GM19035 (cell line): ENCODE measurements at regions not wholly inside any gene's neighbourhood (a gene's known extent, or its start where the extent isn't known, plus 50 kb on each side); places are given as distances from the start of the nearest gene placed in this dataset.

Source experiments
- ATAC-seq: cut with Tn5 transposase; IDR thresholded peaks from one replicate; pipeline ENCODE4 v1.9.1; 2021; ENCODE audit not compliant: unreplicated experiment

DNA sequence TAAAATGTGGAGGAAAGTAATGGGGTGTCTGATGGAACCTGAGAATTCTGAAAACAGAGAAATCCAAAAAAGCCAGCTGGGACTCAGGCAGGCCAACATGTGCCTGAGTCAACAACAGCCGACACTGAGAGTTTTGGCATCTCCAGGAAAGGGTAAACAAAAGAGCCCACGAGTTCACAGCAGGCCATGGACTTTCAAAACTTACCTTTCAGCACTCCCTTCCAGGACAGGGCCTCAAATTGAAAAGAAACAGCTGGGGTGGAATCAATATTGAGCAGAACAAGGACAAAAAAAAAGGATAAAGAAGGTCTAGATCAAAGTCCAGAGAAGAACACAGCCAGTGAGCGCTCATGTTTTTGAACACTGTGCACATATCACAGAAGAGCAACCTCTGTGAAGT is 735.4 kb upstream of the GRM7 start:
- no peak for ATAC-seq

DNA sequence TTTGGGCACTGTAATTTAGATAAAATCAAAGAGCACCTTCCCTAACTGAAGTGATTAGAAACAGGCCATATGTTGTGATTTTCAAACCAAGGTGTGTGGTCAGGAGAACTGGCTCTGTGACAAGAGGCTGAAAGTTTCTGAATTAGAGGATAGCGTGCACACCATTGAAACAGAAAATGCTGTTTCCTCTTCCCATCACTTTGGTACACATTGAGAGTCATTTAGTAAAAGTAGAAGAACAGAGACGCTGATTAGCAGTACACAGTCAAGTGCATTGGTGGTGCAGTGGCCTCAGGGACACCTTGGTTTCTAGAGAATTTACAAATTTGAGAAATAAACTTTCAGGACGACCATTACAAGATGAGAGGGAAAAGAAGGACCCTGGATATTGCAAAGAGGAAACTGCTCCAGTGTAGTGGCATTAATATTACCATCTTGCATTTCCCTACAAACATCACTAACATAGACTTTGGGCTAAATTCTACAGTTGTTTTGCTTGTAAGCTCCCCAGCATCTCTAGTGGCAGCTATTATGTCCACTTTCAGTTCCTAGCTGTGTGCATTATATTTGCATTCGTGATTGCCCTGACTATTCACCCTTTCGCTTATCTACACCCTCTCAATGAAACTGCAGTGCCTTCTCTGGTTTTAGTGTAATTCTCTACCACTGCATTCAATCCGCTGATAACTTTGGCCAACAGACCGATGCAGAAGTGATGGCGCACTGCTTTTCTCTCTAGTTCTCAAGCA is 728.1 kb upstream of the GRM7 start:
- no peak for ATAC-seq

DNA sequence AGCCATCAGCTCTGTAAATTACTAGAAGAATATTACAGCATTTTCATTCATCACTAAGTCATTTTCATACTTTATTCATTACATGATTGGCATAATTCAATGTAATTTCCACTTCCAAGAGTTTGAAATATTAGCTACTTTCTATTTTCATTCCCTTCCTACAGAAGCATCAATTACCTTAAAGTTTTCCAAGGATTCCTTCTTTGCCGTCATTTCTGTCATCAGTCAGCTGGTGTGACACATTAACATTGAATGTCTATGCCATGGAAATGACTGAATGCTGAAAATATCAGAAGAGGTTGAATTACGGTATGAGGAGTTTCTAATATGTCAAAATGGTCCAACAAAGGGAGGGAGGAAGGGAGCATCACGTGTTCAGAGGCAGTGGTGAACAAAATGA is 718.2 kb upstream of the GRM7 start:
- no peak for ATAC-seq

DNA sequence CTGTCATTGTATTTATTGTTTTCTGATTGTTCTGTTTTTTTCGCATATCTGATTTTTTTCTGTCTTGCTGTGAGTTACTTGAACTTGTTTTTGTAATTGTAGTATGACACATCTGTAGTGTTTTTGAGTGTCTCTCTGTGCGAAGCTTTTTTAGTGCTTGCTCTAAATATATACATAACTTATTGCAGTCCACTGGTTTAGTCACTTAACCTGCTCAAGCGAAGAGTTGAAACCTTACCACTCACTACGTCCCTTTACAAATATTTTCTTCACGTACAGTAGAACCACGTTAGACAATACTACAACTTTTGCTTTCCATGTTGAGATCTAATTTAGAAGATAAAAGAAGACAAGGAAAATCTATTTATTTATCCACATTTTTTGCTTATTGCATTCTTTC is 713.0 kb upstream of the GRM7 start:
- no peak for ATAC-seq

DNA sequence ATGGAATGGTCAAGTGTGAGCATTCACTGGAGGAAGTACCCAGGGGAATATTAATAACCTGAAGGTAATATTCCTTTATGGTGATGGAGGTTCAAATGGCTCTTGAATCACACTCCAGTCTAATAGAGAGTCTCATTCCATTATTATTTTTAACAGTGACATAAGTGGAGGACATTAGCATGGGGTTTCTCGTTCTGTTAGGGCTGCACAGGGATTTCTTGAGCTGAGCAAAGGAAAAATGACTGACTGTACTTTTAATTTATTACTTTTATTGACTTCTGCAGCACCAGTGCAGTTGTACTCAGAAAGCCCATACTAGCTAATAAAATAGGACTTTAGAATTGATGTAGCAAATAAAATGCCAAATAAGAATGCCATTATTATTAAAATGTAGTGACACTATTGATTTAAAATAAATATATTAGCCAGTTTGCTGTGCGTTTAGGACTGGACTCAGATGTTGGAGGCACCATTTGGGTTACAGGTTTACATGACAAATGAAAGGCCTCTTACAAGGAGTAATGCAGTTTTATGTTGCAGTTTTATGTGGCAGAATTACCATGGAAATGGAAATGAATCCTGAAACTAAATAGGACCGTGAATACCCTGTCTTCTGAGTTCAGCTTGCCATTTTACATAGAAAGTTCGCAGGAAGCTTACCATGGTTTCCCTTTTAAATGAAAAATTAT is 705.1 kb upstream of the GRM7 start:
- no peak for ATAC-seq

DNA sequence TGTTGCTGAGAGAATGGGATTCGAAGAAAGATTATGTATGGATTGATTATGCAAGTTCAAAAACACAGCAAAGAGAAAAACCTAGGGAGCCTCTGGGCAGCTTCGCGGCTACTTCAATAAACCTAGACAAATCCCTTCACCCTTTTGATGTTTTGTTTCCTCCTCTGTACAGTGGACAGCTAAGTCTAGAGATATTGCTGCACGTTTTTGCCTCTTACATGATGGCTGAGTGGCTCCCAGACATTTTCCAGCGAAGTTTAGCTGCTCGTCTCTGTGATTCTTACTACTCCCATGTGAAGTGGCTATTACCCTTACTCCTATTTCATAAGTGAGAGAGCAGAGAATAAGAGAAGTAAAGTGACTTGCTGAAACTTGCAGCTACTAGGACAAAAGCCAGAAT is 695.0 kb upstream of the GRM7 start:
- ATAC-seq: no peak

DNA sequence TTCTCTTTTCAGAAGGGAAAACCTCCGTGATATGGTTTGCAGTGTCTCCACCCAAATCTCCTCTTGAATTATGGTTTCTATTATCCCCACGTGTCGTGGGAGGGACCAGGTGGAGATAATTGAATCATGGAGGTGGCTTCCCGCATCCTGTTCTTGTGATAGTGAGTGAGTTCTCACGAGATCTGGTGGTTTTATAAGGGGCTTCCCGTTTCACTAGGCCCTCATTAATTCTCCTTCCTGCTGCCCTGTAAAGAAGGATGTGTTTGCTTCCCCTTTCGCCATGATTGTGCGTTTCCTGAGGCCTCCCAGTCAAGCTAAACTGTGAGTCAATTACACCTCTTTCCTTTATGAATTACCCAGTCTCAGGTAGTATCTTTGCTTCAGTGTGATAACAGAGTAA is 692.7 kb upstream of the GRM7 start:
- ATAC-seq: no peak

DNA sequence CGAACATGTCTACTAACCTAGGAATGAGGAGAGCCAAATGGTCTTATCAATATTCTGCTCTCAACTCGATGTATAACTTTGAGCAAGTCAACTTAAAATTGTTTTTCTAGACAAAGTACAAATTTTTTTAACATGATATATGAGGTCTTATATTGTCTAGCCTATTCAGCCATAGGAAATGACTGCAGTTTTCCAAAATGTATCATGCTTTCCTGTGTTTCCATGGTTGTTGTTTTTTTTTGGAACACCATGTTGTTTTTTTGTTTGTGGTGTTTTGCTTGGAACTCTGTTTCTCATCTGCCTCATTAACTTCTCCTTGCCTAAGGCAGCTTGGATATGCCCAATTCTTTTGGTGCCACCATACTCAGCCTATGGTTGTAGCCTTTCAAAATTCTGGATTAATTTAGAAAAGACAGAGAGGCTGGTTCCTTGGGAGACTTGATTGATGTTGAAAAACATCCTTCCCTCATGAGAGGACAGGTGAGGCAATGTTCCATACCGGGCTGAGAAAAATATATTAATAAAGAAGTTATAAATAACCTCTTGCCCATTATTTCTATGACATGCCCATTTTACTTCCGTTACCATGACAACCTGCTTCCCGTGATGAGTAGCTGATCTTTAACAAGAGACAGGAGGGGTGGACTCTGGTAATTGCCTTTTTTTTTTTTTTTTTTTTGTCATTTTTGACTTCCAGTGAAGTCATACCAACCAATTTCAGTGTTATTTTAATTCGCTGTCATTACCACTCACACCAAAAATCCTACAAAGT is 687.9 kb upstream of the GRM7 start:
- no peak for ATAC-seq

DNA sequence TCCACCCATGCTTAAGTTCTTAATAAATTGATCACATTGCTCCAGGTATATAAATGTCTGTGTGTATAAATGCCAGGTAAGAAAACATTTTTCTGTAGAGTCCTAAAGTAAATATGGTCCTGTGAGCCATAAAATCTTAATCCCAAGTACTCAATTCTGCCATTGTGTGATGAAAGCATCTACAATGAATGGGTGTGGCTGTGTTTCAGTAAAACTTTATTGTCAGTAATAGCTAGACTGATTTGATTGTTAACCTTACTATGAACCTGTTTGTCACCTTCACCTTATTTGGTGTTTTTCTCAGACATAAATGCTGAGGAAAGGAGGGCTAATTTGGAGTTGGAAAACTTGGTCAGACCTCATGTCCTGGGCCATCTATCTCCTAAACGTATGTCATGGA is 683.5 kb upstream of the GRM7 start:
- no peak for ATAC-seq

DNA sequence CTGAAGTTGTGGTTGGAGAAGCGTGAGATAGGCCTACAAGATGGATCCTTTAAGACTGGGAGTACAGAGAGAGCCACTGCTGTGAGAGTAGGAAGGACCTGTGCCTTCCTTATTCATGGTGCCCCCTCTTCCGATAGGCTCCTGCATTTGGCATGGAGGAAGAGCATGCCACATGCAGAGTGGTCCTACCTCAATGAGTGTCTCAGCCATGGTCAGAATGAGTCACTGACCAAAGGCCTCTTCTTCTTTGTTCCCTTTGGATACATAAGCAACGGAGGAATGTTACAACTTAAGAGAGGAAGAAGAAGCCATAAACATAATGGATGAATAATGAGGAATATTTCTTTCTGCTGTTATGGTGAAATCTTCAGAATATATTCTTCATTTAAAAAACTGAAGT is 681.2 kb upstream of the GRM7 start:
- ATAC-seq: no peak

DNA sequence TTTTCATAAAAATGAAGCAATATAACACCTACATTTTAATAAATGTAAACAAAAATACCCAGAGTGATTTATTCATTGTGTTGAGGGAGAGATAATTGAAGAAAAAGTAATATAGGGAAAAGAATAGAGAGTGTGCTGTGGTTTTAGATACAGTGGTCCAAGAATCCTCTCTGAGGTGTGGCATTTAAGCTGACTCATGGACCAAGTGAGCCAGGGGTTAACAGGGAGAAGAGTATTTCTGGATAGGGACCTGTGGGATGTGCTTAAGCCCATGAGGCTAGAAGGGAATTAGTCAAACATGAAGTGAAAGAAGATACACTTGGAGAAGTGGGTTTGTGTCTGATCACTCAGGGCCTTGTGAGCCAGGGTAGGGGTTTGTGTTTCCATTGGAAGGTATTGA is 680.7 kb upstream of the GRM7 start:
- ATAC-seq: no peak

DNA sequence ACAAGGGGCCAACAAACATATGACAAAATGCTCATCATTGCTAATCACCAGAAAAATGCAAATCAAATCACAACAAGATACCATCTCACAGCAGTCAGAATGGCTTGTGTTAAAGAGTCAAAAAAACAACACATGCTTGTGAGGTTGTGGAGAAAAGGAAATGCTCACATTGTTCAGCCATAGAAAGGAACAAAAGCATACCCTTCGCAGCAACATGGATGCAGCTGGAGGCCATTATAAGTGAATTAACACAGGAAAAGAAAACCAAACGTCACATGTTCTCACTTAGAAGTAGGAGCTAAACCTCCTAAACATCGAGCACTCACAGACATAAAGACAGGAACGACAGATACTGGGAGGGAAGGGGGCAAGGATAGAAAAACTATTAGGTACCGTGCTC is 678.4 kb upstream of the GRM7 start:
- no peak for ATAC-seq

DNA sequence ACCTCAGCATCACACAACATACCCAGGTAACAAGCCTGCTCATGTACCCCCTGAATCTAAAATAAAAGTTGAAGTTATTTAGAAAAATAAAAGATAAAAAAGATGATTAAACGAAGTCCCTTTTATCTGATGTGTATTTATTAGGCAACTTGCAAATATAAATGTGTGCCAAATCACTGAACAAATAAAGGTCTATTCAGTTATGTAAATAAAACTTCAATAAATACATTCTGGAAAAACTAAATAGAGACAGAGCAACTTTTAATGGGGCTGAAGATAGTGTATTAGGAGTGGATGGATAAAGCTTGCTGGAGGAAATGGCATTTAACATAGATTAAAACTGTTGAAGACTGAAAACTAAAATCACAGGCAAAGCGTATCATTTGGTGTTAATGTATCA is 678.0 kb upstream of the GRM7 start:
- no peak for ATAC-seq

DNA sequence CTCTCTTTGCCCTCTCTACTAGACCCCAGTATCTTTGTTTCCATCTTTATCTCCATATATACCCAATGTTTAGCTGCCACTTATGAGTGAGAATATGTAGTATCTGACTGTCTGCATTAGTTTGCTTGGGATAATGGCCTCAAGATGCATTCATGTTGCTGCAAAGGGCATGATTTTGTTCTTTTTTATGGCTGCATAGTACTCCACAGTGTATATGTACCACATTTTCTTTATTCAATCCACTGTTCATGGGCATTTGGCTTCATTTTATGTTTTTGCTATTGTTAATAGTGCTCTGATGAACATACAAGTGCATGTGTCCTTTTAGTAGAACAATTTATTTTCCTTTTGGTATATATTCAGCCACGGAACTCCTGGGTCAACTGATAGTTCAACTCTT is 671.5 kb upstream of the GRM7 start:
- no peak for ATAC-seq

DNA sequence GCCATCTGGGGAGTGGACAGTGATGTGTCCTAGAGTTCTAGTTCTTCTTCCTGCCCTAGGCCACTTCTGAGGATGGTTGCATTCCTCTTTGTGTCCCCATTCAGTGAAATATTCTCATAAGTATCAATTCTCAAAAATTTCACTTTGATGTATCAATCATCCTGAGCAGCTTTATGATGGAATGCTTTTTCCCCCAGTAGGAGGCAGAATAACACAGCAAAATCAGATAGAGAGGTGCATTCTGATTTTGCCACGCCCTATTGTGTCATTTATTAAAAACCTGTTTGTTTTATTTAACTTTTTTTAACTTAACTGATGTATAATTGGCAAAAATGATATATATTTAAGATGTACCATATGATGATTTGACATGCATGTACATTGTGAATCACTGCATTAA is 656.0 kb upstream of the GRM7 start:
- ATAC-seq: no peak

DNA sequence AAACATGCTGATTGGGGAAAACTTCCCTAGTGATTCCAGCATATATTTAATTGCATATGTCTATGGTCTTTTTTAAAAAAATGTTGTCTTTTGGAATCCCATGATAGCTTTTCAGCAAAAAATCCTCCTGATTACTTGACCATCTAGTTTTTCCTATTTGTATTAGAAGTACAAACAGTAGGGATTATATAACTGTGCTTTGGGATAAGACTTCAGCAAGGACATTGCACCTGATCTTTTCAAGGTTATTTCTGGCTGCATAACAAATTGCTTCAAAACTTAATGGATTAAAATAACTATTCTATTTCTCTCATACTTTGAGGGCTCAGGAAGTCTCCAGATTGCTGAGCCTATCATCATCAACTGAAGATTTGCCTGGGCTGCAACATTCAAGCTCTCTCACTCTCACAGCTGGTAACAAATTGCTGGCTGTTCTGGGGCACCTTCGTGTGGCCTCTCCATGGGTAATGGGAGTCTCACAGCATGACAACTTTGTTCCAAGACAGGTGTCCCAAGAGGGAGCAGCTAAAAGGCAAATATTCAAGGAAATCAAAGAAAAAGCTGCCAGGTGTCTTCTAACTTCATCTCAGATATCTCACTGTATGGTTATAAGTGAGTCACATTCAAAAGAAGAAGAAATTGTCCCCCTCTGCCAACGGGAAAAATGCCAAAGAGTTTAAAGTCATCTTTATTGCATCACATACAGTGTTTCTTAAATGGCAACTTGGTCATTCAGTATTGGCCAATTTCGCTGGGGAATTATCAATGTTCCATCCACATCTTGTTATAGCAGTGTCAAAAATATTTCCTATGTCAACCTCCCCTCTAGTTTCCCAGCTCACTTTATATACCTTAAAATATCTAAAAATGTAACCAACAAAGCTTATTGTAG is 644.5 kb upstream of the GRM7 start:
- ATAC-seq: no peak

DNA sequence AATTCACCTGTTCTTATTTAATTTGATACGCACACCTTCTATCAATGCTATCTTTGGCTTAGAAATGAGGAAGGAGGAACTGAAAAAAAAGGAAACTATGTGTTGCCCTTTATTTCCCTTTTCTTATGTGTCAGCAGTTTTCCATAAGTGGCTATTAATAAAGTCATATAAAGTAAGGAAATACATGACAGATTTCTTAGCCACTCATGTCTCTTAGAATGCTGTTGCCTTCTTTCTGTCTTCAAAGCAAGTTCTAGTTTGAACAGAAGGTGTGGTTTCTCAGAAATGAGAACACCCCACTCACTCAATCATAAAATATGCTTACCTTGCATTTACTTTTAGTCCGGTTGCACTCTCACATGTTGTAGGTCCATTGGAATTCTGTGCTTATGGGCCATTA is 640.5 kb upstream of the GRM7 start:
- no peak for ATAC-seq

DNA sequence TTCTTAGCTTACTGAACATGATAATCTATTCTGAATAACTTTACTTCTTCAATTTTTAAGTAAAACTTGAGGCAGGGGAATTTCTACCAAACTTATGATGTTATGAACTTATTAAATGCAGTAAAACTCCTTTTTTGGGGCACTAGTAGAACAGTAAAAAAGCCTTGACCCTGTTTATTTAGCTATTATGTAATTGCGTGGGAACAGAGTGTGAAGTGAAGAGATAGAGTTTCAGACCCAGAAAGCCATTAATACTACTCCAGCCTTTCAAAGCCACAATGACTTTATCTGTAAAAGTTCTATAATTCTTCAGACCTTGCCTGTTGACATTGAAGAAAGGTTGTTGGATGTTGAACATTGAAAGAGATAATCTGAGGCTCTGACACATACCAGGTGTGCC is 638.8 kb upstream of the GRM7 start:
- no peak for ATAC-seq

DNA sequence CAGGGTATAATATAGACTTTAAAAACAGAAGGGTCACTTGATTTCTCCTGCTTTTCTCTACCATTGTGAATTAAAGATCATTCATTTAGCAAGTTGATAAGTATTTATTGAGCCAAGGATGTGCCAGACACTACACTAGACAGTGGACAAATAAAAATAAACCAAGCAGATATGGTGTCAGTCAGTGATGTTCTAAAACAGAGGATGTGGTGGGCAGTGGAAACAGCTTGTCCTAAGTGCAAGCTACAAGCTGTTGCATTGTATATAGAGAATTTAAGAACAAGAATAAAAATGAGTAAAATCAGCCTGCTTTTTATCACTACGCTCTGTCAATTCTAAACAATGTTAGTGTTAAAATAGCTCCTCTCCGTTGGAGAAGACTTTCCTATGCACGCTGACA is 637.3 kb upstream of the GRM7 start:
- no peak for ATAC-seq

DNA sequence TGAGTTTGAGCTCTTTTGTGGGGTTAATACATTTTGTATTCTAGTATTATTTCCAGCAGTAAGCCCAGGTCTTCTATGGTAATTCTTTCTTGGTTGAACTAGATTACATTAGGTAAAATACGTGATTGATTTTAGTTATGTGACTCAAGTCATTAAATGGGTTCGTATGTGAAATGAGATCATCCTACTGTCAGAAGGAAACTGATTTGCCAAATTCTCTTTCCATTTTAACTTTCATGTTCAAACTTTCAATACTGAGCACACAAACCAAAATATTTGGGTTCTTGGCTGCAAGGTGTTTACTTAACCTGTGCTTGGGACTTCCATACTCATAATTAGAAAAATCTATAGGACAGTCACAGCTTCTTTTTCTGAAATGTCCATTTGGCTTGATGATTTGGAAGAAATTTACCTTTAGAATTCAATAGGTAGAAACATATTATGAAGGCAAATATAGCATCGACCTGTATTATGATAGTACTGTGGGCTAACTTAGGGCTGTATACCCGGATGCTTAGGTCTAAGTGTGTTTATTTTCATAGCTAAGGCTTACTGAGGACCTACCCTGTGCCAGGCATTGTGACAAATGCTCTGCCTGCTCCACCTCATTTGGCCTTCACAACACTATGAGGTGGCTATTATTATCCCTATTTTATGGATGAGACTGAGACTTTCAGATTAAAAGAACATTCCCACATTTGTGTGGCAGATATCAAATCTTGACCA is 631.8 kb upstream of the GRM7 start:
- no peak for ATAC-seq
